ENCODE measurements at regions not wholly inside any gene's neighbourhood (a gene's known extent, or its start where the extent isn't known, plus 50 kb on each side); places are given as distances from the start of the nearest gene placed in this dataset.

- no peaks in the 10 kb centered on the region for H3K36me3 Mint-ChIP-seq (ENCODE audit: low read depth)
- ATAC-seq (no peak), DNase-seq (no peak)
- H3K9me3 Mint-ChIP-seq, result no peaks in the 10 kb centered on the region
- H3K27ac Mint-ChIP-seq, result no peak overlapping the region
- H3K4me1 Mint-ChIP-seq, result no peaks in the 10 kb centered on the region
- no peaks in the 10 kb centered on the region for H3K27me3 Mint-ChIP-seq
- no peak overlapping the region for H3K4me3 Mint-ChIP-seq
Measured at GRCh38 chr18:986552-986951, 81.9 kb downstream of the ADCYAP1 start.

- Mint-ChIP-seq H3K36me3 (ENCODE audit: low read depth) (no peaks in the 10 kb centered on the region), H3K4me1 (no peaks in the 10 kb centered on the region), H3K9me3 (no peaks in the 10 kb centered on the region), H3K27ac (no peak overlapping the region), H3K27me3 (no peaks in the 10 kb centered on the region), H3K4me3 (no peak overlapping the region)
- ATAC-seq, result no peak
- DNase-seq, result no peak
Measured at GRCh38 chr18:987325-988186, 82.9 kb downstream of the ADCYAP1 start.

GRCh38 chr18:989425-989824 is 84.8 kb downstream of the ADCYAP1 start:
- DNase-seq, result no peak
- no peak for ATAC-seq
- Mint-ChIP-seq H3K4me1 (no peaks in the 10 kb centered on the region), H3K36me3 (ENCODE audit: low read depth) (no peaks in the 10 kb centered on the region), H3K4me3 (no peak overlapping the region), H3K27ac (no peak overlapping the region), H3K9me3 (peaks cover 9% of the 10 kb centered on the region), H3K27me3 (peaks cover 3% of the 10 kb centered on the region)

GRCh38 chr18:990197-990596 is 85.5 kb downstream of the ADCYAP1 start:
- Mint-ChIP-seq H3K9me3 (peaks cover 12% of the 10 kb centered on the region), H3K4me3 (no peak overlapping the region), H3K36me3 (ENCODE audit: low read depth) (no peaks in the 10 kb centered on the region), H3K27me3 (peaks cover 3% of the 10 kb centered on the region), H3K27ac (no peak overlapping the region), H3K4me1 (no peaks in the 10 kb centered on the region)
- no peak for DNase-seq
- ATAC-seq, result no peak

DNA sequence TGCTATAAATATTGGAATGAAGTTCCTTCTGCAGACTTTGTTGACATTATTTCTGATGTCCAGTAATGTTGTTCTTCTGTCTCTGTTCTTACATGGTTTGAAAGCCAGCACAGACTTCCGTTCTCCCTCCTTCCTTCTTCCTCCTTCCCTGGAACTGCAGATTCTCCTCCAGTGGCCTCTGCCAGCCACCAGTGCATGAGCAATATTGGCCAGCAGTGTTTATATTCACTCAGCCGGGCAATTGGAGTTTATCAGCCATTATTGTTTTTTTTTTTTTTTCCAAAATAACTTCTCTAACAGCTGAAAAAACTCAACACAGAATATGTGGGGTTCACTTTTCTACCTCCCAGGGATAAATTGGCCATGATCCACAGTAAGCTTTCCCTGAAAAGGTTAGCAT is 86.8 kb downstream of the ADCYAP1 start:
- no peaks in the 10 kb centered on the region for H3K4me1 Mint-ChIP-seq
- peaks cover 3% of the 10 kb centered on the region for H3K27me3 Mint-ChIP-seq
- no peak overlapping the region for H3K4me3 Mint-ChIP-seq
- no peaks in the 10 kb centered on the region for H3K36me3 Mint-ChIP-seq (ENCODE audit: low read depth)
- H3K27ac Mint-ChIP-seq, result no peak overlapping the region
- ATAC-seq (no peak), DNase-seq (no peak)
- H3K9me3 Mint-ChIP-seq, result peaks cover 12% of the 10 kb centered on the region

GRCh38 chr18:993560-993959 is 88.9 kb downstream of the ADCYAP1 start:
- H3K4me1 Mint-ChIP-seq, result no peaks in the 10 kb centered on the region
- H3K27ac Mint-ChIP-seq, result no peak overlapping the region
- ATAC-seq, result no peak
- DNase-seq, result no peak
- no peak overlapping the region for H3K4me3 Mint-ChIP-seq
- H3K27me3 Mint-ChIP-seq, result peaks cover 3% of the 10 kb centered on the region
- H3K36me3 Mint-ChIP-seq (ENCODE audit: low read depth), result no peaks in the 10 kb centered on the region
- H3K9me3 Mint-ChIP-seq, result peaks cover 12% of the 10 kb centered on the region

DNA sequence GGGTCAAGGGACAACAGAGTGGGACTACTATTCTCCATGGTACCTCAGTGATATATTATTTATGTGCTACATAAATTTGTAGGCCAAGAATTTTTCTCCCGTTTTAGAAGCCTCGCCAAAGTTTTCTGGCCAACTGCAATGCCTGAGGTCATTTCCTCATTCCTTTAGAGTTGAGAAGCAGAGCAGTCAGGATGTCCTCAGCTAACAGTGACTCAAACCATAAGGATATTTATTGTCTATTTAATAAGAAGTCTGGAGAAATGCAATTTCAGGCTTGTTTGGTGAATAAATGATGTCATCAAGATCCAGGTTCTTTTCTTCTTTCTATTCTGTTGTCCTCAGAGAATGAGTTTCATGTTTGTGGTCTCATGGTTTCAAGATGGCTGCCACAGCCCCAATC is 91.0 kb downstream of the ADCYAP1 start:
- Mint-ChIP-seq H3K27me3 (peaks cover 3% of the 10 kb centered on the region), H3K36me3 (ENCODE audit: low read depth) (no peaks in the 10 kb centered on the region), H3K27ac (no peak overlapping the region), H3K9me3 (peaks cover 12% of the 10 kb centered on the region), H3K4me1 (no peaks in the 10 kb centered on the region), H3K4me3 (no peak overlapping the region)
- no peak for ATAC-seq
- no peak for DNase-seq

DNA sequence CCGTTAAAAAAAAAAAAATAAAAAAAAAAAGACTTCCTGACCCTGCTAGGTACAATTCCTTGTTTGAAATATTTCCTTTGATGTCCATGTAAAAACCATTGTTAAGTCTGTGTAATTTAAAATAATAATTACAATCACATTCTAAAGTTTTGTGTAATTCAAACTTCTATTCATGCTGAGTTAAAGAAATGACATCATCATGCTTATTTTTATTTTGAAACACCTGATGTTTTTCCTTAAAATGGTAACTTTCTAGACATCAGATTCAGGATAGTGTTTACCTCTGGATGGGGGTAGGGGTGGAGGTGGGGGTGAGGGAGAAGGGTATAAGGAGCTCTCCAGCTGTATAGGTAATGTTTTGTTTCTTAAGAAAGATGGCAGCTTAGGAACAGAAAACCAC is 92.8 kb downstream of the ADCYAP1 start:
- H3K9me3 Mint-ChIP-seq, result peaks cover 12% of the 10 kb centered on the region
- no peak for DNase-seq

DNA sequence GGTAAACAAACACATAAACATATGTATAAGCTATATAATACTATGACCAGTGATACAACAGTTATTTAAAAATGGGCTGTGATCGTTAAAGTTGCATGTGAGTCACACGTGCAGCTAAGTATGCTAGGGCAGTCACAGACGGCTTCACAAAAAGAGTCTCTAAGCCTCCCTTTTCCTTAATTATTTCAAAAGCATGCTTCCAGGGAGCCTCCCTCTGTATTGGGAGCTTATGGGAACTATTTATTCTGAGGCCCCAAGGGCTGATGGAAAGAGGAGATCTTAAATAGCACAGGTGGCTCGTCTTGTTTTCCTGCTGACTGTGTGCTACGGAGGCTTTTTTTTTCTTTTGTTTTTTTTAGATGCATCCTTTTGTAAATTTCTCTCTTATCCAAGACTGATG is 94.3 kb downstream of the ADCYAP1 start:
- Mint-ChIP-seq H3K27me3 (peaks cover 4% of the 10 kb centered on the region), H3K9me3 (peaks cover 13% of the 10 kb centered on the region), H3K36me3 (ENCODE audit: low read depth) (no peaks in the 10 kb centered on the region), H3K4me1 (no peaks in the 10 kb centered on the region), H3K27ac (no peak overlapping the region), H3K4me3 (no peak overlapping the region)
- ATAC-seq (no peak), DNase-seq (no peak)

More for the DNA sequence above, 92.8 kb downstream of the ADCYAP1 start:
- H3K36me3 Mint-ChIP-seq (ENCODE audit: low read depth), result no peaks in the 10 kb centered on the region
- H3K27me3 Mint-ChIP-seq, result peaks cover 5% of the 10 kb centered on the region
- no peaks in the 10 kb centered on the region for H3K4me1 Mint-ChIP-seq
- H3K27ac Mint-ChIP-seq, result no peak overlapping the region
- H3K4me3 Mint-ChIP-seq, result no peak overlapping the region
- ATAC-seq, result no peak

DNA sequence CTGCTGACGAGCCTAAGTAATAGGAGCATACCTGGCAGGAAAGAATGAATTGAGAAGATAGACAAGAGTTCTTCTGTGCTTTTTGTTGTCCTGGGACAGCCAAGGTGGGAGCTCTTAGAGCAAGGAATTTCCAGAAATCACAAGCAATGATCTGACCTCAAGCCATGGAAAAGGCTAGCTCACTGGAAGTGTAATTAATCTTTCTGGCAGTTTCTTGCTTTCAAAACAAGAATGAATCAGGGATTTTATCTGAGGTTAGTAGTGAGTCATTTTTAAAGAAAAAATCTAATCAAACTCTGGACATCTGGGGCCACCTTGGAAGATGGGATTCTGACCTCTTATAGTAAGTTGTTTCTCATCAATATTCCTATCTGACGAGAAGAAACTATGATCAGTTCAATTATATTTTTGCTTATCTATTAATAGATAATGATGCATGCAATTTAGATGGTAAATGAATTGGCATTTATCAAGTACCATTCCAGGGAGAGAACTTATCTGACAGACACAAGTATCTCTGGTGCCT is 98.0 kb downstream of the ADCYAP1 start:
- DNase-seq, result no peak
- Mint-ChIP-seq H3K27ac (no peak overlapping the region), H3K27me3 (peaks cover 2% of the 10 kb centered on the region), H3K36me3 (ENCODE audit: low read depth) (no peaks in the 10 kb centered on the region), H3K4me3 (no peak overlapping the region), H3K9me3 (peaks cover 12% of the 10 kb centered on the region), H3K4me1 (no peaks in the 10 kb centered on the region)
- no peak for ATAC-seq

- DNase-seq, result no peak
- Mint-ChIP-seq H3K9me3 (peaks cover 12% of the 10 kb centered on the region), H3K4me3 (no peak overlapping the region), H3K27ac (no peak overlapping the region), H3K4me1 (no peaks in the 10 kb centered on the region), H3K27me3 (peaks cover 2% of the 10 kb centered on the region), H3K36me3 (ENCODE audit: low read depth) (no peaks in the 10 kb centered on the region)
- ATAC-seq, result no peak
Measured at GRCh38 chr18:1003499-1003898, 98.8 kb downstream of the ADCYAP1 start.

DNA sequence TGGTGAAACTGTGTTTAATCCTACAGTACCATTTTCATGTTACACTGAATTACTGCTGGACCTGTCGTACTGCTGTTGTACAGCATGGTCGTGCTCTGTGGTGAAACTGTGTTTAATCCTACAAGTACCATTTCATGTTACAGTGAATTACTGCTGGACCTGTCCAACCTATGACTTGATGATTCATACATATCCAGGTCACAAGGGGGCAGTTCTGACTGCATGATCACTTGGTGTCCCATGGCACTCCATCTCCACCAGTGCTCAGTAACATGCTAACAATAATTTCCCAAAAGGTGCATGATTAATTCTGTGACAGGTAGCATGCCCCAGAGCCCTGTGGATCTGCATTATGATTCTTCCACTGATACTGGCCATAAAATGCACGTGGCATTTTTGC is 101.6 kb downstream of the ADCYAP1 start:
- H3K36me3 Mint-ChIP-seq (ENCODE audit: low read depth), result no peaks in the 10 kb centered on the region
- no peak overlapping the region for H3K27ac Mint-ChIP-seq
- no peaks in the 10 kb centered on the region for H3K27me3 Mint-ChIP-seq
- H3K9me3 Mint-ChIP-seq, result peaks cover 12% of the 10 kb centered on the region
- H3K4me3 Mint-ChIP-seq, result no peak overlapping the region
- H3K4me1 Mint-ChIP-seq, result no peaks in the 10 kb centered on the region
- DNase-seq (no peak), ATAC-seq (no peak)

DNA sequence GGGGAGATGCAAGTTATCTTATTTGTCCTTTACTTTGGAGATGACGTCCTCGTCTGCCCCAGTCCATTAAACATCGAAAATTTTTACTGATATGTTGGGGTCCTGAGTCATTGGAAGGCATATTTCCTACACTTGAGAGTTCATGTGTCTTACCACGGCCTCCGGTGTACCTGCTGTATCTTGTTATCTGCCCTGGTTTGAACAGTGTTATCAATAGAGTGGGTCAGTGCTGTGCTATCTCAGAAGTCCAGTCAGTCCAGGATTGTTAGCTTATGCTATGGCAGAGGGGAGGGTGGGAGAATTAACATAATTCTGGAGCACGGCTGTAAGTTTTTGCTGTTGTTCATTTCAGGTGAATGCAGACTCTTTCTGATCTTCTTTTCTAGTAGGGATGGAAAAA is 102.3 kb downstream of the ADCYAP1 start:
- Mint-ChIP-seq H3K27me3 (no peaks in the 10 kb centered on the region), H3K36me3 (ENCODE audit: low read depth) (no peaks in the 10 kb centered on the region), H3K27ac (no peak overlapping the region), H3K4me3 (no peak overlapping the region), H3K4me1 (no peaks in the 10 kb centered on the region), H3K9me3 (peaks cover 12% of the 10 kb centered on the region)
- DNase-seq, result no peak
- no peak for ATAC-seq

- Mint-ChIP-seq H3K36me3 (ENCODE audit: low read depth) (no peaks in the 10 kb centered on the region), H3K4me3 (no peak overlapping the region), H3K9me3 (no peaks in the 10 kb centered on the region), H3K27me3 (no peaks in the 10 kb centered on the region), H3K4me1 (no peaks in the 10 kb centered on the region), H3K27ac (no peak overlapping the region)
- DNase-seq (no peak), ATAC-seq (no peak)
Measured at GRCh38 chr18:1011349-1011748, 106.7 kb downstream of the ADCYAP1 start.

DNA sequence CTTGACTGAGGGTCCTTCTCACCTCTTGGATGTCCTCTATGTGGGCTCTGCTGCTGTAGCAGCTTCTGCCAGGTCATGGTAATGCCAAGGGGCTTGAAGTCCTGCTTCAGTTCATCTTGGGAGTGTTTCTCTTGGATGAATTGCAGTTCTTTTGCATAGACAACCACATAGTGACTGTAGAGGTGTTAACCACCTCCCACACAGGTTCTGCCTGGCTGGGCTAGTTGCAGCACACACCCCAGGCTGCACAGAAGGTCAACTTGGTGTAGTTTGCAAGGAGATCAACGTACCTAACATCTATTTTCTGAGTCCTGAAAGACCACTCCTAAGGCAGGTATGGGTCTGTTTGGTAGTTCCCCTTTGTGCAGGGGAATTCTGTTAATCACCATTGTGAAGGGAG is 108.1 kb downstream of the ADCYAP1 start:
- Mint-ChIP-seq H3K27ac (no peak overlapping the region), H3K36me3 (ENCODE audit: low read depth) (no peaks in the 10 kb centered on the region), H3K27me3 (peaks cover 2% of the 10 kb centered on the region), H3K9me3 (no peaks in the 10 kb centered on the region), H3K4me1 (no peaks in the 10 kb centered on the region), H3K4me3 (no peak overlapping the region)
- ATAC-seq, result no peak
- DNase-seq, result no peak

Data from activated naive CD8-positive, alpha-beta T cell treated with anti-CD3 and anti-CD28 coated beads, Interleukin-2, amount 50 U/mL, for 24 hours (primary cell).